Osteoblast (primary cell): ENCODE measurements at regions not wholly inside any gene's neighbourhood (a gene's known extent, or its start where the extent isn't known, plus 50 kb on each side); places are given as distances from the start of the nearest gene placed in this dataset.

Experiments used
- DNase-seq: peaks from one replicate; pipeline ENCODE4 v3.0.0; 2011; ENCODE audit warnings: low spot score, mixed read lengths; ENCODE audit not compliant: insufficient read length; ENCODE audit errors: missing footprints
- H2AFZ ChIP-seq: 2 replicates; pipeline ENCODE4 v1.6.0; 2011; ENCODE audit warnings: mild to moderate bottlenecking, low read length
- H3K27ac ChIP-seq: 2 replicates; pipeline ENCODE4 v1.5.1; 2011; ENCODE audit warnings: mild to moderate bottlenecking, low read depth, low read length, moderate library complexity
- H3K27me3 ChIP-seq: 2 replicates; pipeline ENCODE4 v1.6.0; 2012; ENCODE audit warnings: mild to moderate bottlenecking, control low read depth, inconsistent platforms, low read length, moderate library complexity; ENCODE audit not compliant: insufficient read depth
- H3K36me3 ChIP-seq: 2 replicates; pipeline ENCODE4 v1.5.1; 2011; ENCODE audit warnings: mild to moderate bottlenecking, low read length, control low read depth, moderate library complexity; ENCODE audit not compliant: insufficient read depth
- H3K4me1 ChIP-seq: 2 replicates; pipeline ENCODE4 v1.5.1; 2011; ENCODE audit warnings: mild to moderate bottlenecking, low read length, control low read depth, moderate library complexity; ENCODE audit not compliant: insufficient read depth
- H3K4me2 ChIP-seq: 2 replicates; pipeline ENCODE4 v1.6.0; 2011; ENCODE audit warnings: mild to moderate bottlenecking, low read length; ENCODE audit not compliant: insufficient read depth
- H3K4me3 ChIP-seq: fragments of 200-600 bp; sonication (generic); 3 replicates; pipeline ENCODE4 v1.5.1; 2012; ENCODE audit warnings: mild to moderate bottlenecking, low read length, inconsistent platforms; ENCODE audit not compliant: insufficient read depth
- H3K79me2 ChIP-seq: 2 replicates; pipeline ENCODE4 v1.6.0; 2012; ENCODE audit warnings: mild to moderate bottlenecking, low read length, control low read depth, inconsistent platforms; ENCODE audit not compliant: insufficient read depth
- H3K9me3 ChIP-seq: 2 replicates; pipeline ENCODE4 v1.5.1; 2011; ENCODE audit warnings: low read depth, low read length, control low read depth
- H4K20me1 ChIP-seq: 2 replicates; pipeline ENCODE4 v1.6.0; 2012; ENCODE audit warnings: mild to moderate bottlenecking, low read length, control low read depth; ENCODE audit not compliant: insufficient read depth
- TF ChIP-seq, protein P1 (sequence below): IDR thresholded peaks from 2 replicates; pipeline ENCODE4 v1.5.1; 2011; ENCODE audit warnings: mild to moderate bottlenecking, low read depth, low read length, moderate library complexity; ENCODE audit errors: extremely low read depth

DNA sequence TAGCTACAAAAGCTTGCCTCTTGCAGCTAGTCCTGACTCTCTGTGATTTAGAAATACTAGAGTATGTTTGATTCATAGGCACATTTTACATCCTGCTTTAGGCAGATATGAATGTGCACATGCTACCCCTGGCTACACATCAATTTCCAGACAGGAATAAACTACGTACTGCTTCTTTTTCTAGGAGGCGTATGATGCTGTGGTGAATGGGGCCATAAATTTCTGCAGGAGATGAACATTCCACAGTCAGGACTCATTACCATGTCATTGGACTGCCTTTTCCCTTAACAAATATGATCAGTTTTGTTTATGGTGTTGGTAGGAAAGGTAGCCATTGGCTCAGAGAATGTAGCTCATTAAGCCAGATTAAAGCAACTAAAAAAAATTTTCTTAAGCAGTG, 50.1 kb upstream of the IFRD1 start:
- peaks cover 8% of the 10 kb centered on the region for H3K4me1 ChIP-seq
- no peaks in the 10 kb centered on the region for H3K36me3 ChIP-seq
- H3K79me2 ChIP-seq = no peaks in the 10 kb centered on the region
- H3K9me3 ChIP-seq = no peaks in the 10 kb centered on the region
- peak; percentile 49 for DNase-seq
- H3K27me3 ChIP-seq = peaks cover 21% of the 10 kb centered on the region
- no peak overlapping the region for H2AFZ ChIP-seq
- TF ChIP-seq, protein P1, sequence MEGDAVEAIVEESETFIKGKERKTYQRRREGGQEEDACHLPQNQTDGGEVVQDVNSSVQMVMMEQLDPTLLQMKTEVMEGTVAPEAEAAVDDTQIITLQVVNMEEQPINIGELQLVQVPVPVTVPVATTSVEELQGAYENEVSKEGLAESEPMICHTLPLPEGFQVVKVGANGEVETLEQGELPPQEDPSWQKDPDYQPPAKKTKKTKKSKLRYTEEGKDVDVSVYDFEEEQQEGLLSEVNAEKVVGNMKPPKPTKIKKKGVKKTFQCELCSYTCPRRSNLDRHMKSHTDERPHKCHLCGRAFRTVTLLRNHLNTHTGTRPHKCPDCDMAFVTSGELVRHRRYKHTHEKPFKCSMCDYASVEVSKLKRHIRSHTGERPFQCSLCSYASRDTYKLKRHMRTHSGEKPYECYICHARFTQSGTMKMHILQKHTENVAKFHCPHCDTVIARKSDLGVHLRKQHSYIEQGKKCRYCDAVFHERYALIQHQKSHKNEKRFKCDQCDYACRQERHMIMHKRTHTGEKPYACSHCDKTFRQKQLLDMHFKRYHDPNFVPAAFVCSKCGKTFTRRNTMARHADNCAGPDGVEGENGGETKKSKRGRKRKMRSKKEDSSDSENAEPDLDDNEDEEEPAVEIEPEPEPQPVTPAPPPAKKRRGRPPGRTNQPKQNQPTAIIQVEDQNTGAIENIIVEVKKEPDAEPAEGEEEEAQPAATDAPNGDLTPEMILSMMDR = no peak
- no peaks in the 10 kb centered on the region for H4K20me1 ChIP-seq
- H3K27ac ChIP-seq = peak overlapping the region; percentile 55
- H3K4me2 ChIP-seq = peak overlapping the region; percentile 5
- no peak overlapping the region for H3K4me3 ChIP-seq
